ENCODE measurements at regions not wholly inside any gene's neighbourhood (a gene's known extent, or its start where the extent isn't known, plus 50 kb on each side); places are given as distances from the start of the nearest gene placed in this dataset.

DNA sequence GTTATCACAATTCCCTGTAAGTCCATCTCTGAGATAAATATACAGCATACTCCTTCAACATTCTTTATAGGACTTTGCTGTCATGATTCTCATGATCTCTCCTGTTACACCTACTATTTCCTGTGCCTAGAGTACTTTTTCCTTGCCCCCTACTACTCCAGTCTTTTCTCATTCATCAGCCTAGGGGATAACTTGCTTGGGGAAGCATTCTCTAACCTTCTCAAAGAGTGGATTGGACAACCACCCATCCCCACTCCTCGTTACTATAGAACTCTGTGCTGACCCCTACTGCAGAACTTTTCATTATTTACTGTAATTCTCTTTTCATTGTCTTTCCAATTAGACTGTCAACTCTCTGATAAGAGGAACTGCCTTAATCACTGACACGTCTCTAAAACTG is 57.4 kb upstream of the TFEC start:
- TF ChIP-seq CTCF (IDR thresholded peaks at IDR 0.05; ENCODE audit: poor library complexity) (no peak), EZH2 (IDR thresholded peaks at IDR 0.05; ENCODE audit: borderline replicate concordance) (no peak), EZH2phosphoT487 (IDR thresholded peaks at IDR 0.05; ENCODE audit: low read depth, severe bottlenecking, unreplicated experiment) (no peak)

All from hepatocyte (in vitro differentiated cells).